Stomach (tissue), 4 donors: ENCODE measurements at regions not wholly inside any gene's neighbourhood (a gene's known extent, or its start where the extent isn't known, plus 50 kb on each side); places are given as distances from the start of the nearest gene placed in this dataset.

ENCODE experiments used
- EP300 ChIP-seq: sonication (generic); formaldehyde crosslinking; IDR thresholded peaks from one replicate; pipeline ENCODE4 v1.6.1; 2017; ENCODE audit warnings: antibody characterized with exemption
- POLR2A ChIP-seq, 4 donors: fragments of 450-650 bp; IDR thresholded peaks; one replicate each; pipeline ENCODE4 v1.6.1; 2016; ENCODE audit warnings: antibody characterized with exemption in 4 of 4, control low read depth in 2 of 4, mild to moderate bottlenecking in 1 of 4, moderate library complexity in 1 of 4
- POLR2AphosphoS5 ChIP-seq, 3 donors: sonication (generic); formaldehyde crosslinking; IDR thresholded peaks; one replicate each; pipeline ENCODE4 v1.6.1; 2016; ENCODE audit warnings: antibody characterized with exemption in 3 of 3
- TF ChIP-seq, protein P1 (sequence below), 7 experiments: fragments of 450-650 bp in 4 of 7; fragments of 200-600 bp in 3 of 7; sonication (generic) in 3 of 7; IDR thresholded peaks; one replicate each; pipeline ENCODE4 v1.5.1; 2016 to 2019; ENCODE audit warnings: antibody characterized with exemption in 7 of 7, control low read depth in 2 of 7, mild to moderate bottlenecking in 1 of 7

GRCh38 chr6:85143676-85144075 is 306.2 kb upstream of the NT5E start:
- no peak for TF ChIP-seq EP300
- TF ChIP-seq, protein P1, sequence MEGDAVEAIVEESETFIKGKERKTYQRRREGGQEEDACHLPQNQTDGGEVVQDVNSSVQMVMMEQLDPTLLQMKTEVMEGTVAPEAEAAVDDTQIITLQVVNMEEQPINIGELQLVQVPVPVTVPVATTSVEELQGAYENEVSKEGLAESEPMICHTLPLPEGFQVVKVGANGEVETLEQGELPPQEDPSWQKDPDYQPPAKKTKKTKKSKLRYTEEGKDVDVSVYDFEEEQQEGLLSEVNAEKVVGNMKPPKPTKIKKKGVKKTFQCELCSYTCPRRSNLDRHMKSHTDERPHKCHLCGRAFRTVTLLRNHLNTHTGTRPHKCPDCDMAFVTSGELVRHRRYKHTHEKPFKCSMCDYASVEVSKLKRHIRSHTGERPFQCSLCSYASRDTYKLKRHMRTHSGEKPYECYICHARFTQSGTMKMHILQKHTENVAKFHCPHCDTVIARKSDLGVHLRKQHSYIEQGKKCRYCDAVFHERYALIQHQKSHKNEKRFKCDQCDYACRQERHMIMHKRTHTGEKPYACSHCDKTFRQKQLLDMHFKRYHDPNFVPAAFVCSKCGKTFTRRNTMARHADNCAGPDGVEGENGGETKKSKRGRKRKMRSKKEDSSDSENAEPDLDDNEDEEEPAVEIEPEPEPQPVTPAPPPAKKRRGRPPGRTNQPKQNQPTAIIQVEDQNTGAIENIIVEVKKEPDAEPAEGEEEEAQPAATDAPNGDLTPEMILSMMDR (IDR thresholded peaks at IDR 0.05), result no peak
- no peak for TF ChIP-seq POLR2AphosphoS5 (IDR thresholded peaks at IDR 0.05)
- no peak for TF ChIP-seq POLR2A (IDR thresholded peaks at IDR 0.05)
